ENCODE measurements at regions not wholly inside any gene's neighbourhood (a gene's known extent, or its start where the extent isn't known, plus 50 kb on each side); places are given as distances from the start of the nearest gene placed in this dataset.
"Not testable (repeated sequence)": the region's sequence is repeated elsewhere in the genome, so short reads cannot be mapped to it uniquely, and the experiment has no call there.

DNA sequence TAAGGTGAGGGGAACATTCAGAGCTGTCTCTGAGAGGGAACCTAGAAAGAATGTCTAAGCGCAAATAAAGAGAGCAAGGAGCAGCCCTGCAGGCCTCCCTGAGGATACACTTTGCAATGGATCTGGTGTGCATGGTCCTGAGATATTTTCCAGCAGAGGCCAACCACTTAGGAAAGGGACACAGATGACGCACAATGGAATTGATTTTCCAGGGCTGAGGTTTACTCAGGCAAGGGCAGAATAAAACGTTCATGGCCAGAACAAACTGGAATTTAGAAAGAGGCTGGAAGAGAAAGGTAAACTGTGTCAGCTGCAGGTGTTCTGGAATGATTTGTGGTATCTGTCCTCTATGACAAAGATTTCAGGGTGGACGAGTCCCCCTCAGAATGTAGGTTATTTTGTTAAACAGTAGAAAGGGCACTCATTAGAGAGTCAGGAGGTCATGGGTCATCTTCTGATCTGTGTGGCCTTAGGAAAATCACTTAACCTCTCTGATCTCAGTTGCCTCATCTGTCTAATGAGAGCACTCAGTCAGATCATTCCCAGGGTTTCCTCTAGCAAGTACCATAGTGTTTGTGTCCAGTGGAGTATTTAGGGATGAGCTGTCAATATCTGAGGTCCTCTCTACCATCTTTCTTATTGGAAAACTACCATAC, 61.8 kb upstream of the PGBD5 start:
- Histone ChIP-seq H3K4me1 (no peaks in the 10 kb centered on the region), H3K4me3 (no peak overlapping the region), H2AFZ (replicated peaks) (no peak overlapping the region), H3K9me3 (ENCODE audit: low read depth) (no peaks in the 10 kb centered on the region), H4K20me1 (ENCODE audit: low read depth) (no peaks in the 10 kb centered on the region), H3K9ac (no peak overlapping the region), H3K79me2 (ENCODE audit: low read depth) (no peaks in the 10 kb centered on the region), H3K4me2 (no peak overlapping the region), H3K27ac (no peak overlapping the region), H3F3A (ENCODE audit: low read depth) (no peaks in the 10 kb centered on the region), H3K36me3 (no peaks in the 10 kb centered on the region), H3K27me3 (no peaks in the 10 kb centered on the region)
- Mint-ChIP-seq H3K4me3 (no peak overlapping the region), H3K4me1 (no peaks in the 10 kb centered on the region), H3K36me3 (no peaks in the 10 kb centered on the region), H3K27ac (no peak overlapping the region), H3K9me3 (no peaks in the 10 kb centered on the region), H3K27me3 (ENCODE audit: insufficient read depth, low read depth) (no peaks in the 10 kb centered on the region)
- TF ChIP-seq EZH2 (IDR thresholded peaks at IDR 0.05): no peak
- TF ChIP-seq, protein P1, sequence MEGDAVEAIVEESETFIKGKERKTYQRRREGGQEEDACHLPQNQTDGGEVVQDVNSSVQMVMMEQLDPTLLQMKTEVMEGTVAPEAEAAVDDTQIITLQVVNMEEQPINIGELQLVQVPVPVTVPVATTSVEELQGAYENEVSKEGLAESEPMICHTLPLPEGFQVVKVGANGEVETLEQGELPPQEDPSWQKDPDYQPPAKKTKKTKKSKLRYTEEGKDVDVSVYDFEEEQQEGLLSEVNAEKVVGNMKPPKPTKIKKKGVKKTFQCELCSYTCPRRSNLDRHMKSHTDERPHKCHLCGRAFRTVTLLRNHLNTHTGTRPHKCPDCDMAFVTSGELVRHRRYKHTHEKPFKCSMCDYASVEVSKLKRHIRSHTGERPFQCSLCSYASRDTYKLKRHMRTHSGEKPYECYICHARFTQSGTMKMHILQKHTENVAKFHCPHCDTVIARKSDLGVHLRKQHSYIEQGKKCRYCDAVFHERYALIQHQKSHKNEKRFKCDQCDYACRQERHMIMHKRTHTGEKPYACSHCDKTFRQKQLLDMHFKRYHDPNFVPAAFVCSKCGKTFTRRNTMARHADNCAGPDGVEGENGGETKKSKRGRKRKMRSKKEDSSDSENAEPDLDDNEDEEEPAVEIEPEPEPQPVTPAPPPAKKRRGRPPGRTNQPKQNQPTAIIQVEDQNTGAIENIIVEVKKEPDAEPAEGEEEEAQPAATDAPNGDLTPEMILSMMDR (IDR thresholded peaks at IDR 0.05): no peak
- TF ChIP-seq EZH2phosphoT487 (IDR thresholded peaks at IDR 0.05): no peak
- DNase-seq (ENCODE audit: low spot score): no peak

DNA sequence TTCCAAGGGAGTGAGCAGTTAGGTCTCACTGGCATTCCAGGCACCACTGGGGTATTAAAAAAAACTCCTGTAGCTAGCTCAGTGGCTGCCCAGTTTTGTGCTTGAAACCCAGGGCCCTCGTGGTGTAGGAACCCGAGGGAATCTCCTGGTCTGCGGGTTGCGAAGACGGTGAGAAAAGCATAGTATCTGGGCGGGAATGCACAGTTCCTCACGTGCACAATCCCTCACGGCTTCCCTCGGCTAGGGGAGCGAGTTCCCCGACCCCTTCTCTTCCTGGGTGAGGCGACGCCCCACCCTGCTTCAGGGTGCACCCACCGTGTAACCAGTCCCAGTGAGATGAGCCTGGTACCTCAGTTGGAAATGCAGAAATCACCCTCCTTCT, 50.5 kb upstream of the PGBD5 start:
- Histone ChIP-seq H2AFZ (replicated peaks) (peak overlapping the region; percentile 47), H3K79me2 (ENCODE audit: low read depth) (no peaks in the 10 kb centered on the region), H3K9me3 (ENCODE audit: low read depth) (no peaks in the 10 kb centered on the region), H3K27ac (no peak overlapping the region), H3K4me1 (peaks cover 11% of the 10 kb centered on the region), H3K27me3 (no peaks in the 10 kb centered on the region), H3K4me3 (no peak overlapping the region), H3K4me2 (peak overlapping the region; percentile 59), H3K9ac (no peak overlapping the region), H3K36me3 (no peaks in the 10 kb centered on the region), H3F3A (ENCODE audit: low read depth) (no peaks in the 10 kb centered on the region), H4K20me1 (ENCODE audit: low read depth) (no peaks in the 10 kb centered on the region)
- DNase-seq (ENCODE audit: low spot score): no peak
- H3K27me3 Mint-ChIP-seq (ENCODE audit: insufficient read depth, low read depth): no peaks in the 10 kb centered on the region
- no peaks in the 10 kb centered on the region for H3K4me1 Mint-ChIP-seq
- no peak overlapping the region for H3K4me3 Mint-ChIP-seq
- no peaks in the 10 kb centered on the region for H3K36me3 Mint-ChIP-seq
- no peak overlapping the region for H3K27ac Mint-ChIP-seq
- TF ChIP-seq, protein P1 (IDR thresholded peaks at IDR 0.05): no peak
- TF ChIP-seq EZH2phosphoT487 (IDR thresholded peaks at IDR 0.05): no peak
- no peak for TF ChIP-seq EZH2 (IDR thresholded peaks at IDR 0.05)
- peaks cover 3% of the 10 kb centered on the region for H3K9me3 Mint-ChIP-seq

DNA sequence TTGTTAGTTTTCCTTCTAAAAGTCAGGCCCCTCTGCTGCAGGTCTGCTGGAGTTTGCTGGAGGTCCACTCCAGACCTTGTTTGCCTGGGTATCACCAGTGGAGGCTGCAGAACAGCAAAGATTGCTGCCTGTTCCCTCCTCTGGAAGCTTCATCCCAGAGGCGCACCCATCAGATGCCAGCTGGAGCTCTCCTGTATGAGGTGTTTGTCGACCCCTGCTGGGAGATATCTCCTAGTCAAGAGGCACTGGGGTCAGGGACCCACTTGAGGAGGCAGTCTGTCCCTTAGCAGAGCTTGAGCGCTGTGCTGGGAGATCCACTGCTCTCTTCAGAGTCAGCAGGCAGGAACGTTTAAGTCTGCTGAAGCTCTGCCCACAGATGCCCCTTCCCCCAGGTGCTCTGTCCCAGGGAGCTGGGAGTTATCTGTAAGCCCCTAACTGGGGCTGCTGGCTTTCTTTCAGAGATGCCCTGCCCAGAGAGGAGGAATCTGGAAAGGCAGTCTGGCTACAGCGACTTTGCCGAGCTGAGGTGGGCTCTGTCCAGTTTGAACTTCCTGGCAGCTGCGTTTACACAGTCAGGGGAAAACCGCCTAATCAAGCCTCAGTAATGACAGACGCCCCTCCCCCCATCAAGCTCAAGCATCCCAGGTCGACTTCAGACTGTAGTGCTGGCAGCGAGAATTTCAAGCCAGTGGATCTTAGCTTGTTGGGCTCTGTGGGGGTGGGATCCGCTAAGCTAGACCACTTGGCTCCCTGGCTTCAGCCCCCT, 49.9 kb upstream of the PGBD5 start:
- H3K27me3 Mint-ChIP-seq (ENCODE audit: insufficient read depth, low read depth); H3K27ac Mint-ChIP-seq: not testable (repeated sequence)
- DNase-seq (ENCODE audit: low spot score): peak; percentile 56

More for the DNA sequence above, 49.9 kb upstream of the PGBD5 start:
- not testable (repeated sequence) for H4K20me1 ChIP-seq (ENCODE audit: low read depth); H3K4me1 Mint-ChIP-seq; H3K9me3 ChIP-seq (ENCODE audit: low read depth); H3K36me3 Mint-ChIP-seq; H3K27ac ChIP-seq; H3F3A ChIP-seq (ENCODE audit: low read depth); H3K9me3 Mint-ChIP-seq; H3K9ac ChIP-seq; H3K27me3 ChIP-seq; H3K4me3 ChIP-seq; H3K4me3 Mint-ChIP-seq; H3K79me2 ChIP-seq (ENCODE audit: low read depth); H3K36me3 ChIP-seq
- H3K4me2 ChIP-seq: peak overlapping the region; percentile 59
- H3K4me1 ChIP-seq: peaks cover 11% of the 10 kb centered on the region
- peak overlapping the region; percentile 47 for H2AFZ ChIP-seq (replicated peaks)

Data from neural progenitor cell (in vitro differentiated cells).